K562 (cell line): ENCODE measurements at regions not wholly inside any gene's neighbourhood (a gene's known extent, or its start where the extent isn't known, plus 50 kb on each side); places are given as distances from the start of the nearest gene placed in this dataset.

Experiments used
- ATAC-seq: fragments of 200-7000 bp; cut with Tn5 transposase; 3 replicates; pipeline ENCODE4 v1.9.1; 2020; ENCODE audit warnings: moderate library complexity
- BruUV-seq: library from RNA; stranded (reverse); fragments of 400-500 nt; replicated peaks from 2 replicates; lab custom pipeline; 2021; lab: Mats Ljungman, UMichigan
- CTCF ChIA-PET: fragments of 300-600 bp; formaldehyde crosslinking; extraction: SDS; loops from one replicate; lab custom pipeline; 2021; ENCODE audit warnings: low intra/inter-chr PET ratio; lab: Yijun Ruan, JAX
- POLR2A ChIA-PET: fragments of 300-600, 350-650 bp; sonication (Branson Sonifier 250); formaldehyde crosslinking; extraction: SDS; loops from one replicate; lab custom pipeline; 2021; ENCODE audit warnings: antibody characterized with exemption, inconsistent platforms; lab: Yijun Ruan, JAX
- DNase-seq, 4 experiments: peaks; one replicate each; pipeline versions ENCODE4 v3.0.0 to v3.0.0-alpha.2; 2011 to 2018; ENCODE audit warnings: low spot score in 3 of 4, mixed read lengths in 3 of 4; ENCODE audit errors: extremely low read depth in 1 of 4
- FAIRE-seq: peaks from 2 replicates; lab custom pipeline; 2011; peaks lifted over from hg19 to GRCh38; lab: Jason Lieb, UNC
- H2AFZ ChIP-seq: 2 replicates; pipeline ENCODE4 v1.6.0; 2011; ENCODE audit warnings: low read depth, low read length, control low read depth, inconsistent platforms
- H3K27ac ChIP-seq: fragments of 200-600 bp; 3 replicates; pipeline ENCODE4 v1.8.0; 2011; ENCODE audit warnings: low read depth, mild to moderate bottlenecking, control low read depth, inconsistent platforms, low read length, moderate library complexity, mixed read lengths; ENCODE audit errors: extremely low read depth
- H3K27me3 ChIP-seq, 2 experiments: fragments of 300-600 bp in 1 of 2; 2 replicates in 1 of 2; 3 replicates in 1 of 2; pipeline versions ENCODE4 v1.6.0 to v1.8.0; 2011; ENCODE audit warnings: inconsistent platforms in 2 of 2, low read length in 2 of 2, mild to moderate bottlenecking in 1 of 2, mixed read lengths in 1 of 2, moderate library complexity in 1 of 2; ENCODE audit not compliant: control insufficient read depth in 2 of 2, insufficient read depth in 2 of 2
- H3K36me3 ChIP-seq: fragments of 300-600 bp; 3 replicates; pipeline ENCODE4 v1.8.0; 2011; ENCODE audit warnings: mild to moderate bottlenecking, low read length, inconsistent platforms; ENCODE audit not compliant: control insufficient read depth, insufficient read depth
- H3K4me1 ChIP-seq, 2 experiments: fragments of 200-600 bp in 1 of 2; replicated peaks in 1 of 2; 2 replicates in 1 of 2; 3 replicates in 1 of 2; pipeline versions ENCODE4 v1.5.1 to v1.8.0; 2011; ENCODE audit warnings: inconsistent platforms in 2 of 2, low read length in 2 of 2, mild to moderate bottlenecking in 1 of 2, mixed read lengths in 1 of 2, moderate library complexity in 1 of 2; ENCODE audit not compliant: control insufficient read depth in 2 of 2, insufficient read depth in 2 of 2
- H3K4me2 ChIP-seq: 2 replicates; pipeline ENCODE4 v1.6.1; 2011; ENCODE audit warnings: low read length, control low read depth, inconsistent platforms, mixed read lengths; ENCODE audit not compliant: insufficient read depth
- H3K4me3 ChIP-seq: fragments of 200-600 bp; sonication (generic), shearing (Covaris generic); 2 replicates; pipeline ENCODE4 v1.5.1; 2016; ENCODE audit warnings: control low read depth, inconsistent platforms
- H3K79me2 ChIP-seq: fragments of 200-600 bp; 3 replicates; pipeline ENCODE4 v1.8.0; 2011; ENCODE audit warnings: low read length, inconsistent platforms; ENCODE audit not compliant: control insufficient read depth, insufficient read depth
- H3K9ac ChIP-seq, 2 experiments: 2 replicates each; pipeline versions ENCODE4 v1.6.0 to v1.6.1; 2011; ENCODE audit warnings: low read depth in 2 of 2, low read length in 2 of 2, control low read depth in 1 of 2, inconsistent platforms in 1 of 2, mild to moderate bottlenecking in 1 of 2, mixed read lengths in 1 of 2; ENCODE audit not compliant: insufficient read depth in 1 of 2
- H3K9me1 ChIP-seq: one replicate; pipeline ENCODE4 v1.6.0; 2011; ENCODE audit warnings: inconsistent platforms, mild to moderate bottlenecking, low read length, moderate library complexity; ENCODE audit not compliant: control insufficient read depth, insufficient read depth
- H3K9me3 ChIP-seq: replicated peaks from 2 replicates; pipeline ENCODE4 v1.5.1; 2011; ENCODE audit warnings: low read depth, low read length, inconsistent platforms; ENCODE audit not compliant: control insufficient read depth, insufficient read depth
- H4K20me1 ChIP-seq: replicated peaks from 2 replicates; pipeline ENCODE4 v1.6.1; 2011; ENCODE audit warnings: low read length, inconsistent platforms, mixed read lengths; ENCODE audit not compliant: control insufficient read depth, insufficient read depth
- ATF7 ChIP-seq: fragments of 450-650 bp; IDR thresholded peaks from 2 replicates; pipeline ENCODE4 v1.7.1; 2014; ENCODE audit warnings: mild to moderate bottlenecking, moderate library complexity
- CHD7 ChIP-seq: fragments of 200-600 bp; sonication (generic); IDR thresholded peaks from one replicate; pipeline ENCODE4 v1.6.1; 2012; ENCODE audit warnings: mild to moderate bottlenecking, low read depth, low read length, inconsistent platforms
- L3MBTL2 ChIP-seq: fragments of 450-650 bp; IDR thresholded peaks from 2 replicates; pipeline ENCODE4 v1.6.1; 2016; ENCODE audit warnings: mild to moderate bottlenecking, moderate library complexity
- PRPF4 ChIP-seq: fragments of 200-400 bp; formaldehyde crosslinking; IDR thresholded peaks from one replicate; pipeline ENCODE4 v1.6.1; 2017; ENCODE audit warnings: low read length, low read depth, mild to moderate bottlenecking; ENCODE audit not compliant: insufficient read depth, poor library complexity, severe bottlenecking
- RFX1 ChIP-seq: fragments of 450-650 bp; IDR thresholded peaks from 2 replicates; pipeline ENCODE4 v1.6.1; 2016; ENCODE audit warnings: mild to moderate bottlenecking, moderate library complexity
- SFPQ ChIP-seq: fragments of 200-400 bp; formaldehyde crosslinking; IDR thresholded peaks from 2 replicates; pipeline ENCODE4 v1.6.1; 2017; ENCODE audit warnings: mild to moderate bottlenecking, low read depth, low read length, moderate library complexity
- TAF1 ChIP-seq: IDR thresholded peaks from 2 replicates; pipeline ENCODE4 v1.6.1; 2011; ENCODE audit warnings: mild to moderate bottlenecking, low read length, moderate library complexity; ENCODE audit not compliant: insufficient read depth, control insufficient read depth, severe bottlenecking; ENCODE audit errors: extremely low read depth
- XRCC5 ChIP-seq: fragments of 200-400 bp; formaldehyde crosslinking; IDR thresholded peaks from 2 replicates; pipeline ENCODE4 v1.6.1; 2017; ENCODE audit warnings: low read depth, mild to moderate bottlenecking, low read length
- WGBS: fragments of 100-300 bp; shearing (Covaris generic); methylation state at CpG from one replicate; pipeline ENCODE4 v1.1.6; 2016; ENCODE audit warnings: low coverage, mixed read lengths; ENCODE audit not compliant: insufficient coverage; ENCODE audit errors: missing lambda C conversion rate; 5-methylcytosine and 5-hydroxymethylcytosine counted together
- in situ Hi-C: fragments of 300-500 bp; cut with MboI; formaldehyde crosslinking; loops from 4 replicates; pipeline ENCODE4 v1.15.0; 2018; ENCODE audit warnings: inconsistent platforms, mixed read lengths
- intact Hi-C: fragments of 100-400 bp; cut with micrococcal nuclease; formaldehyde crosslinking; loops from 2 replicates; pipeline ENCODE4 v1.14.2; 2022
- TF ChIP-seq, protein P1 (sequence below): sonication (generic); formaldehyde crosslinking; IDR thresholded peaks from 2 replicates; pipeline ENCODE4 v1.9.0; 2022; ENCODE audit warnings: mild to moderate bottlenecking, missing genetic modification reagents

GRCh38 chr20:4435225-4435624 is 186.1 kb upstream of the ADRA1D start:
- Histone ChIP-seq H4K20me1 (no peaks in the 10 kb centered on the region), H3K27ac (no peak overlapping the region), H3K9me1 (no peaks in the 10 kb centered on the region), H3K27me3 (peaks cover 0 to 5% of the 10 kb centered on the region in 2 experiments; a peak in 2 of 5 replicates), H3K4me3 (no peak overlapping the region), H3K4me1 (no peaks in the 10 kb centered on the region), H2AFZ (no peak overlapping the region), H3K4me2 (no peak overlapping the region), H3K79me2 (no peaks in the 10 kb centered on the region), H3K36me3 (no peaks in the 10 kb centered on the region), H3K9ac (no peak overlapping the region), H3K9me3 (no peaks in the 10 kb centered on the region)
- ATAC-seq (no peak), DNase-seq (no peak), FAIRE-seq (no peak)
- CTCF ChIA-PET = no interaction called here
- in situ Hi-C loops (no loop called here), intact Hi-C loops (no loop called here)
- no CpG with 5 or more reads among the region's 1 CpG for WGBS
- POLR2A ChIA-PET = interaction anchor here (0.6 kb wide), 1 partner anchor 363 kb away, joined by 4 read pairs; no protein-coding TSS in a partner anchor
- BruUV-seq = no TSS peak
- TF ChIP-seq L3MBTL2 (no peak), CHD7 (no peak), SFPQ (no peak), ATF7 (no peak), RFX1 (no peak), PRPF4 (no peak), TAF1 (no peak), XRCC5 (no peak)
- TF ChIP-seq, protein P1, sequence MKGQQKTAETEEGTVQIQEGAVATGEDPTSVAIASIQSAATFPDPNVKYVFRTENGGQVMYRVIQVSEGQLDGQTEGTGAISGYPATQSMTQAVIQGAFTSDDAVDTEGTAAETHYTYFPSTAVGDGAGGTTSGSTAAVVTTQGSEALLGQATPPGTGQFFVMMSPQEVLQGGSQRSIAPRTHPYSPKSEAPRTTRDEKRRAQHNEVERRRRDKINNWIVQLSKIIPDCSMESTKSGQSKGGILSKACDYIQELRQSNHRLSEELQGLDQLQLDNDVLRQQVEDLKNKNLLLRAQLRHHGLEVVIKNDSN = no peak
